K562 (cell line): ENCODE measurements at regions not wholly inside any gene's neighbourhood (a gene's known extent, or its start where the extent isn't known, plus 50 kb on each side); places are given as distances from the start of the nearest gene placed in this dataset.
"Not testable (repeated sequence)": the region's sequence is repeated elsewhere in the genome, so short reads cannot be mapped to it uniquely, and the experiment has no call there.

ENCODE experiments used
- ATAC-seq: fragments of 200-7000 bp; cut with Tn5 transposase; 3 replicates; pipeline ENCODE4 v1.9.1; 2020; ENCODE audit warnings: moderate library complexity
- BruUV-seq: library from RNA; stranded (reverse); fragments of 400-500 nt; replicated peaks from 2 replicates; lab custom pipeline; 2021; lab: Mats Ljungman, UMichigan
- CTCF ChIA-PET: fragments of 300-600 bp; formaldehyde crosslinking; extraction: SDS; loops from one replicate; lab custom pipeline; 2021; ENCODE audit warnings: low intra/inter-chr PET ratio; lab: Yijun Ruan, JAX
- POLR2A ChIA-PET: fragments of 300-600, 350-650 bp; sonication (Branson Sonifier 250); formaldehyde crosslinking; extraction: SDS; loops from one replicate; lab custom pipeline; 2021; ENCODE audit warnings: antibody characterized with exemption, inconsistent platforms; lab: Yijun Ruan, JAX
- DNase-seq, 4 experiments: peaks; one replicate each; pipeline versions ENCODE4 v3.0.0 to v3.0.0-alpha.2; 2011 to 2018; ENCODE audit warnings: low spot score in 3 of 4, mixed read lengths in 3 of 4; ENCODE audit errors: extremely low read depth in 1 of 4
- FAIRE-seq: peaks from 2 replicates; lab custom pipeline; 2011; peaks lifted over from hg19 to GRCh38; lab: Jason Lieb, UNC
- H2AFZ ChIP-seq: 2 replicates; pipeline ENCODE4 v1.6.0; 2011; ENCODE audit warnings: low read depth, low read length, control low read depth, inconsistent platforms
- H3K27ac ChIP-seq: fragments of 200-600 bp; 3 replicates; pipeline ENCODE4 v1.8.0; 2011; ENCODE audit warnings: low read depth, mild to moderate bottlenecking, control low read depth, inconsistent platforms, low read length, moderate library complexity, mixed read lengths; ENCODE audit errors: extremely low read depth
- H3K27me3 ChIP-seq, 2 experiments: fragments of 300-600 bp in 1 of 2; 2 replicates in 1 of 2; 3 replicates in 1 of 2; pipeline versions ENCODE4 v1.6.0 to v1.8.0; 2011; ENCODE audit warnings: inconsistent platforms in 2 of 2, low read length in 2 of 2, mild to moderate bottlenecking in 1 of 2, mixed read lengths in 1 of 2, moderate library complexity in 1 of 2; ENCODE audit not compliant: control insufficient read depth in 2 of 2, insufficient read depth in 2 of 2
- H3K36me3 ChIP-seq: fragments of 300-600 bp; 3 replicates; pipeline ENCODE4 v1.8.0; 2011; ENCODE audit warnings: mild to moderate bottlenecking, low read length, inconsistent platforms; ENCODE audit not compliant: control insufficient read depth, insufficient read depth
- H3K4me1 ChIP-seq, 2 experiments: fragments of 200-600 bp in 1 of 2; replicated peaks in 1 of 2; 2 replicates in 1 of 2; 3 replicates in 1 of 2; pipeline versions ENCODE4 v1.5.1 to v1.8.0; 2011; ENCODE audit warnings: inconsistent platforms in 2 of 2, low read length in 2 of 2, mild to moderate bottlenecking in 1 of 2, mixed read lengths in 1 of 2, moderate library complexity in 1 of 2; ENCODE audit not compliant: control insufficient read depth in 2 of 2, insufficient read depth in 2 of 2
- H3K4me2 ChIP-seq: 2 replicates; pipeline ENCODE4 v1.6.1; 2011; ENCODE audit warnings: low read length, control low read depth, inconsistent platforms, mixed read lengths; ENCODE audit not compliant: insufficient read depth
- H3K4me3 ChIP-seq: fragments of 200-600 bp; sonication (generic), shearing (Covaris generic); 2 replicates; pipeline ENCODE4 v1.5.1; 2016; ENCODE audit warnings: control low read depth, inconsistent platforms
- H3K79me2 ChIP-seq: fragments of 200-600 bp; 3 replicates; pipeline ENCODE4 v1.8.0; 2011; ENCODE audit warnings: low read length, inconsistent platforms; ENCODE audit not compliant: control insufficient read depth, insufficient read depth
- H3K9ac ChIP-seq, 2 experiments: 2 replicates each; pipeline versions ENCODE4 v1.6.0 to v1.6.1; 2011; ENCODE audit warnings: low read depth in 2 of 2, low read length in 2 of 2, control low read depth in 1 of 2, inconsistent platforms in 1 of 2, mild to moderate bottlenecking in 1 of 2, mixed read lengths in 1 of 2; ENCODE audit not compliant: insufficient read depth in 1 of 2
- H3K9me1 ChIP-seq: one replicate; pipeline ENCODE4 v1.6.0; 2011; ENCODE audit warnings: inconsistent platforms, mild to moderate bottlenecking, low read length, moderate library complexity; ENCODE audit not compliant: control insufficient read depth, insufficient read depth
- H3K9me3 ChIP-seq: replicated peaks from 2 replicates; pipeline ENCODE4 v1.5.1; 2011; ENCODE audit warnings: low read depth, low read length, inconsistent platforms; ENCODE audit not compliant: control insufficient read depth, insufficient read depth
- H4K20me1 ChIP-seq: replicated peaks from 2 replicates; pipeline ENCODE4 v1.6.1; 2011; ENCODE audit warnings: low read length, inconsistent platforms, mixed read lengths; ENCODE audit not compliant: control insufficient read depth, insufficient read depth
- DDX20 ChIP-seq: fragments of 450-650 bp; IDR thresholded peaks from 2 replicates; pipeline ENCODE4 v1.6.1; 2016; ENCODE audit warnings: missing genetic modification characterization, low read depth, mild to moderate bottlenecking, missing compliant biosample characterization, moderate library complexity
- E2F5 ChIP-seq: sonication (generic); formaldehyde crosslinking; IDR thresholded peaks from 2 replicates; pipeline ENCODE4 v1.8.0; 2022; ENCODE audit warnings: mild to moderate bottlenecking, missing genetic modification reagents
- E4F1 ChIP-seq: fragments of 250-450 bp; sonication (Bioruptor Pico); IDR thresholded peaks from 2 replicates; pipeline ENCODE4 v1.5.0; 2021; ENCODE audit warnings: mild to moderate bottlenecking, borderline replicate concordance
- MYBL2 ChIP-seq, 2 experiments: fragments of 450-650 bp in 1 of 2; sonication (generic) in 1 of 2; formaldehyde crosslinking in 1 of 2; IDR thresholded peaks; 2 replicates each; pipeline versions ENCODE4 v1.6.1 to v1.8.1; 2017 to 2022; ENCODE audit warnings: borderline replicate concordance in 1 of 2, inconsistent platforms in 1 of 2, low read depth in 1 of 2, mild to moderate bottlenecking in 1 of 2, missing genetic modification reagents in 1 of 2, moderate library complexity in 1 of 2
- WGBS: fragments of 100-300 bp; shearing (Covaris generic); methylation state at CpG from one replicate; pipeline ENCODE4 v1.1.6; 2016; ENCODE audit warnings: low coverage, mixed read lengths; ENCODE audit not compliant: insufficient coverage; ENCODE audit errors: missing lambda C conversion rate; 5-methylcytosine and 5-hydroxymethylcytosine counted together
- in situ Hi-C: fragments of 300-500 bp; cut with MboI; formaldehyde crosslinking; loops from 4 replicates; pipeline ENCODE4 v1.15.0; 2018; ENCODE audit warnings: inconsistent platforms, mixed read lengths
- intact Hi-C: fragments of 100-400 bp; cut with micrococcal nuclease; formaldehyde crosslinking; loops from 2 replicates; pipeline ENCODE4 v1.14.2; 2022

GRCh38 chr6:93829757-93830156, 410.4 kb upstream of the EPHA7 start:
- BruUV-seq, H3K9ac ChIP-seq, H3K36me3 ChIP-seq, H3K4me3 ChIP-seq, H3K9me3 ChIP-seq, H2AFZ ChIP-seq, POLR2A ChIA-PET, in situ Hi-C loops, FAIRE-seq, DNase-seq, intact Hi-C loops, ATAC-seq, H3K27me3 ChIP-seq, H4K20me1 ChIP-seq, H3K4me2 ChIP-seq, CTCF ChIA-PET, H3K9me1 ChIP-seq, H3K27ac ChIP-seq, H3K79me2 ChIP-seq, H3K4me1 ChIP-seq: not testable (repeated sequence)

- TF ChIP-seq DDX20 (tag) (no peak), E2F5 (CRISPR knock-in tag) (no peak), E4F1 (CRISPR knock-in tag) (no peak), MYBL2 (IDR thresholded peaks at IDR 0.05; ENCODE audit: low read depth) (no peak), MYBL2 (CRISPR knock-in tag; IDR thresholded peaks at IDR 0.05; ENCODE audit: borderline replicate concordance) (no peak)
- FAIRE-seq, result no peak
- Histone ChIP-seq H3K9me3 (no peaks in the 10 kb centered on the region), H3K79me2 (no peaks in the 10 kb centered on the region), H4K20me1 (no peaks in the 10 kb centered on the region), H3K27me3 (no peaks in the 10 kb centered on the region), H3K36me3 (no peaks in the 10 kb centered on the region), H3K4me3 (no peak overlapping the region), H3K27ac (no peak overlapping the region), H3K4me1 (no peaks in the 10 kb centered on the region), H3K9me1 (no peaks in the 10 kb centered on the region), H3K4me2 (no peak overlapping the region), H3K9ac (no peak overlapping the region), H2AFZ (no peak overlapping the region)
- POLR2A ChIA-PET, result no interaction called here
- CTCF ChIA-PET, result no interaction called here
- intact Hi-C loops (no loop called here), in situ Hi-C loops (no loop called here)
- no TSS peak for BruUV-seq
- no peak for DNase-seq
- no peak for ATAC-seq
- WGBS, result 0% methylated on average over 1 of the region's 1 CpG
These were observed 409.6 kb upstream of the EPHA7 start for GRCh38 chr6:93829009-93829408.
